GM19467 (cell line): ENCODE measurements at regions not wholly inside any gene's neighbourhood (a gene's known extent, or its start where the extent isn't known, plus 50 kb on each side); places are given as distances from the start of the nearest gene placed in this dataset.

Experiments
- ATAC-seq: cut with Tn5 transposase; IDR thresholded peaks from one replicate; pipeline ENCODE4 v1.9.1; 2021; ENCODE audit warnings: mild to moderate bottlenecking, moderate library complexity; ENCODE audit not compliant: unreplicated experiment

- ATAC-seq: no peak
Measured at GRCh38 chr5:2461701-2462691, 289.5 kb downstream of the IRX2 start.

GRCh38 chr5:2460098-2460497 is 291.4 kb downstream of the IRX2 start:
- ATAC-seq: no peak

- ATAC-seq: no peak
Measured at GRCh38 chr5:2459251-2459650, 292.2 kb downstream of the IRX2 start.

DNA sequence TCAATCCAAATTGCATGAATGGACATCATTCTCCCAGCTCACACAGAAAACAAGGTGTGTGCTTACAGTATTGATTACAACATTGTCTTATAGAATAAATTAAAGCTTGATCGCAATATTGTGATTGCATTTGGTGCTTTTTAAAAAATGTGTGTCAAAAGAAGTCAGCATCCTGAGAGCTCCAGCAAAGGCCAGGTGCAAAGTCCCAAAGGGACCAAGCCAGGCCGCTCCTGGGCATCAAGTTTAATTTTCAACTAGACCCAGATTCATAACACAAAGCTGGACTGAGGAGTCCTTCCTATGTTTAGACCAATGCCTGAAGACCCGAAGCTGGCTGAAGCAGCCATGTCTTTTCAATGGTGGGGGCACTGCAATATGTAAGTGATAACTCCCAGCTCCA is 295.6 kb downstream of the IRX2 start:
- ATAC-seq: no peak

GRCh38 chr5:2454876-2455275 is 296.6 kb downstream of the IRX2 start:
- ATAC-seq: no peak

DNA sequence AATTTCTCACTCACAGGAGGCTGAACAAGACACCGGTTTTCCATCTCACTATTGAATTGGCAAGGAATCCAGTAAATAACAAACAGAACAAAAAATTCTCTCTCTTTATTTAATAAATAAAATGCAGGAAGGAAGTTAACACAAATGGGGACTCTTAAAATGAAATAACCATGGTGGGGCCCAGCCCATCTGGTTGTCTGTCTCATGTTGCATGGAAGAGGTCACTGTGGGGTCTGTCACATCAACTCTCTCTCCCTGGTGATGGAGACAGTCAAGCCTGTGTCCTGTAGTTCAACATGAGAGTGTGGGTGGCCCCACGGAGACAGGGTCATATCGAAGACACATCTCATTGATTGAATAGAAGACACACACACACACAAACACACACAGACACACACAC is 297.7 kb downstream of the IRX2 start:
- no peak for ATAC-seq

DNA sequence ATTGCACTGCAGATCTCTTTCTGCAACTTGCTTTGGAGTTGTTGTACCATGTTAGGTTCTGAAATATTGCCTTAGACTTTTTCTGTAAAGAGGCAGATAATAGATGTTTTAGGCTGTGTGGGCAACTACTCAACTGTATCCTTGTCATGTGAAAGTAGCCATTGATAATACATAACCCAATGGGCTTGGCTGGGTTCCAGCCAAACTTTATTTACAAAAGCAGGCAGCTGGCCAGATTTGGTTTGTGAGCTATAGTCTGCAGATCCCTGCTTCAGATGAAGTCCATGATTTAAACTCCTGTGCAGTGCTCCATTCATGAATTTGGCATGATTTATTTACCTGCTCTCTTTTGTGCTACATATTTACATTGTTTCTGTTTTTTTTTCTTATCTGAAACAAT is 300.4 kb downstream of the IRX2 start:
- ATAC-seq: no peak

GRCh38 chr5:2442496-2443354 is 308.8 kb downstream of the IRX2 start:
- ATAC-seq: no peak

- ATAC-seq: no peak
Measured at GRCh38 chr5:2441495-2442180, 309.8 kb downstream of the IRX2 start.

DNA sequence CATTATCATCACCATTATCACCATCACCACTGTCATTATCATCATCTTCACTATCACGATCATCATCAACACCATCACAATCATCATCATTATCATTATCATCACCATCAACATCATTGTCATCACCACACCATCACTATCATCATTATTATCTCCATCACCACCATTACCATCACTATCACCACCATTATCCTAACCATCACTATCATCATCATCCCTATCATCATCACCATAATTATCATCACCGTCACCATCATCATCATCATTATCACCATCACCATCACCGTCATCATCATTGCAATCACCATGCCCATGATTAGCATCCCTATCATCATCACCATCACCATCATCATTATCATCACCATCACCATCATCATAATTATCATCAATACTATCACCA is 311.9 kb downstream of the IRX2 start:
- ATAC-seq: no peak

GRCh38 chr5:2433086-2433485 is 318.4 kb downstream of the IRX2 start:
- ATAC-seq: no peak

- ATAC-seq: no peak
Measured at GRCh38 chr5:2432076-2432920, 319.2 kb downstream of the IRX2 start.

- no peak for ATAC-seq
Measured at GRCh38 chr5:2430606-2431005, 320.9 kb downstream of the IRX2 start.

- ATAC-seq: no peak
Measured at GRCh38 chr5:2427983-2428382, 323.5 kb downstream of the IRX2 start.

GRCh38 chr5:2423634-2424033 is 327.8 kb downstream of the IRX2 start:
- no peak for ATAC-seq

- ATAC-seq: no peak
Measured at GRCh38 chr5:2417301-2417700, 334.2 kb downstream of the IRX2 start.

GRCh38 chr5:2415678-2416077 is 335.8 kb downstream of the IRX2 start:
- no peak for ATAC-seq

GRCh38 chr5:2410451-2410850 is 341.0 kb downstream of the IRX2 start:
- ATAC-seq: no peak

GRCh38 chr5:2403296-2403695 is 348.2 kb downstream of the IRX2 start:
- ATAC-seq: no peak

GRCh38 chr5:2399804-2400203 is 351.7 kb downstream of the IRX2 start:
- ATAC-seq: no peak
